IPS DF 6.9 (cell line): ENCODE measurements at regions not wholly inside any gene's neighbourhood (a gene's known extent, or its start where the extent isn't known, plus 50 kb on each side); places are given as distances from the start of the nearest gene placed in this dataset.
"Not testable (repeated sequence)": the region's sequence is repeated elsewhere in the genome, so short reads cannot be mapped to it uniquely, and the experiment has no call there.

ENCODE experiments used
- DNase-seq: peaks from one replicate; pipeline ENCODE4 v3.0.0-alpha.2; 2013; ENCODE audit warnings: low read depth, low spot score
- H3K27ac ChIP-seq: one replicate; pipeline ENCODE4 v1.5.1; 2013; ENCODE audit warnings: low read length, control low read depth
- H3K27me3 ChIP-seq: 2 replicates; pipeline ENCODE4 v1.6.1; 2013; ENCODE audit warnings: mild to moderate bottlenecking, low read length; ENCODE audit not compliant: control insufficient read depth, insufficient read depth
- H3K36me3 ChIP-seq: 2 replicates; pipeline ENCODE4 v1.6.1; 2013; ENCODE audit warnings: low read length; ENCODE audit not compliant: control insufficient read depth, insufficient read depth
- H3K4me1 ChIP-seq: 2 replicates; pipeline ENCODE4 v1.6.1; 2013; ENCODE audit warnings: low read length; ENCODE audit not compliant: control insufficient read depth, insufficient read depth
- H3K4me3 ChIP-seq: 2 replicates; pipeline ENCODE4 v1.5.1; 2013; ENCODE audit warnings: mild to moderate bottlenecking, low read length
- H3K9me3 ChIP-seq: 2 replicates; pipeline ENCODE4 v1.6.1; 2013; ENCODE audit warnings: low read length, inconsistent platforms; ENCODE audit not compliant: control insufficient read depth, insufficient read depth
- whole genome bisulfite sequencing: extraction: QIAGEN DNeasy Blood & Tissue Kit; methylation state at CpG from one replicate; pipeline ENCODE4 v1.1.7; 2013; ENCODE audit warnings: mixed read lengths, missing lambda C conversion rate; ENCODE audit not compliant: insufficient read length, insufficient coverage; 5-methylcytosine and 5-hydroxymethylcytosine counted together

DNA sequence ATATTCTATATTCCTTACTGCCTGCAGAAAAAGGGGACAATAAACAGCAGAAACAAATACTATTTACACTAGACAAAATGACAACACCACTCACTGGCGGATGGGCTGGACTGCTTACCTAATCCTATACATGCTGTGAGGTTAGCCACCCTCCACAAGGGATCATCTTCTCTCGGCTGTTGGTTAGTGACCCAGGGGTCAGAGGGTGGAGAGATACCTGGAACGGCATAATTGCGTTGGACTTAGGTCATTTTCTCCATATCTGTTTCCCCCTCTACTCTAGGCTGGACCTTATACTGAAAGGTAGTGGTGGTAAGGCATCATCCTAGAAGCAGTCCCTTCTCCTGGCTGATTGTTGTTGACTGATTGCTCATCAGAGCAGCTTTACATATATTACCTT is 286.8 kb upstream of the UGT8 start:
- no peak overlapping the region for H3K4me3 ChIP-seq
- H3K4me1 ChIP-seq, result no peaks in the 10 kb centered on the region; the same call in 1 of the 2 replicates
- no peaks in the 10 kb centered on the region for H3K27me3 ChIP-seq
- H3K9me3 ChIP-seq, result no peaks in the 10 kb centered on the region
- H3K36me3 ChIP-seq, result no peaks in the 10 kb centered on the region
- WGBS, result no CpG with 5 or more reads among the region's 4 CpGs
- DNase-seq, result no peak
- no peak overlapping the region for H3K27ac ChIP-seq

DNA sequence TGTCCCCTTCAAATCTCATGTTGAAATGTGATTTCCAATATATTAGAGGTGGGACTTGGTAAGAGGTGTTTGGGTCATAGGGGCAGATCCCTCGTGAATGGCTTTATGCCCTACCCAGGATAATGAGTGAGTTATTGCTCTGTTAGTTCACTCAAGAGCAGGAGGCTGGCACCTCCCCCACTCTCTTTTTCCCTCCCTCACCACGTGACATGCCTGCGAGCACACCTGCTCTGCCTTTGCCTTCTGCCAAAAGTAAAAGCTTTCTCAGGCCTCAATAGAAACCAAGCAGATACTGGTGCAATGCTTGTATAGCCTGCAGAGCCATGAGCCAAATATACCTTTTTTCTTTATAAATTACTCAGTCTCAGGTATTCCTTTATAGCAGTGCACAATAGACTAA is 286.3 kb upstream of the UGT8 start:
- H3K27ac ChIP-seq, result no peak overlapping the region
- WGBS, result no CpG with 5 or more reads among the region's 3 CpGs
- no peak for DNase-seq
- H3K9me3 ChIP-seq, result no peaks in the 10 kb centered on the region
- H3K4me1 ChIP-seq, result no peaks in the 10 kb centered on the region; the same call in 1 of the 2 replicates
- H3K4me3 ChIP-seq, result no peak overlapping the region
- H3K36me3 ChIP-seq, result no peaks in the 10 kb centered on the region
- H3K27me3 ChIP-seq, result no peaks in the 10 kb centered on the region

DNA sequence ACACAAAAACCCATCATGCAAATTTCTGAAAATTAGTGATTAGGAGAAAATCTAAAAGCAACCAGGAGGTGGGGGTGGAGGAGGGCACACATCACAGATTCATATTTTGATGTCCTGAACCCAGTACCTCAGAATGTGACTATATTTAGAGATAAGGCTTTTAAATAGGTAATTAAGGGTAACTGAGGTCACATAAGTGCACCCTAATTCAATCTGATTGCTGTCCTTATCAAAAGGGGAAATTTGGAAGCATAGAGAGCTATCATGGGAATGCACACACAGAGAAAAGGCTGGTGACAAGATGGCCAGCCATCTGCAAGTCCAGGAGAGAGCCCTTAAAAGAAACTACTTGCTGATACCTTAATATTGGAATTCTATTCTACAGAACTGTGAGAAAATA is 281.8 kb upstream of the UGT8 start:
- no peak overlapping the region for H3K27ac ChIP-seq
- no peaks in the 10 kb centered on the region for H3K36me3 ChIP-seq
- no peak for DNase-seq
- H3K27me3 ChIP-seq, result no peaks in the 10 kb centered on the region
- no peak overlapping the region for H3K4me3 ChIP-seq
- H3K4me1 ChIP-seq, result no peaks in the 10 kb centered on the region; the same call in 1 of the 2 replicates
- H3K9me3 ChIP-seq, result no peaks in the 10 kb centered on the region

DNA sequence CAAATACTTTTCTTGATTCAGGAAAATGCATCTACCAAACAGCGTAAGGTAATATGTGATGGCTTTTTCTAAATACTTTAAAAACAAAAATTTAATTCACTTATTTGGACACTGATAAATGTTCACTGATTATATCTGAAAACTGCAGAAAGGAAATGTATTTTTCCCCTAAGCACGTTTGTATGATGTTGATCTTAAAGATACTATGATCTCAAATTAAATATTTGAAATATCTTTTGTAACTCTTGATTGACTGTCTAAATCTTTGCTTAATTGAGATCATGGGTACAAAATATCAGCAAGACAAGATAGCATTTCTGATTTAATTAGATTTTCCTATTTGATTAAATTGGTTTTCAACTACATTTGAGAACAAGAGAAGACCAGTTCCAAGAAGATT is 281.0 kb upstream of the UGT8 start:
- no peak overlapping the region for H3K4me3 ChIP-seq
- H3K4me1 ChIP-seq, result no peaks in the 10 kb centered on the region
- H3K27me3 ChIP-seq, result no peaks in the 10 kb centered on the region
- no peak overlapping the region for H3K27ac ChIP-seq
- no peaks in the 10 kb centered on the region for H3K36me3 ChIP-seq
- no peaks in the 10 kb centered on the region for H3K9me3 ChIP-seq
- no peak for DNase-seq
- WGBS, result no CpG with 5 or more reads among the region's 2 CpGs

DNA sequence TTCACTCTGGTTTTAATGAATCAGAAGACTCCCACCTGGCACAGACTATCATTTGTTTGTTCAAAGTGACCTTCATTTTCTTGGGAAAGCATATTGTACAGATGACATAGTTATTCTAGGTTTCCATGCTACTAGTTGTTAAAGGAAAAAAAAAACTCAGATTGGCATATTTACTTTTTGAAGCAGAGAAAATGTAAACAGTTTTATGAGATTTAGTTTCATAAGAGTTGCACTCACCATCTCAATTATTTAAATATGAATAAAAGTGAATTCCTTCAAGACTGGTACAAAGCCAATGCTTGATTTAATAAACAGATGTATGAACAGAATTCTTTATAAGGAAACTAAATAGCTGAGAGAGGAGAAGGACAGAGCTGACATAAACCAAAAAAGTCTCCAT is 280.3 kb upstream of the UGT8 start:
- Histone ChIP-seq H3K27me3 (no peaks in the 10 kb centered on the region), H3K4me3 (no peak overlapping the region), H3K27ac (no peak overlapping the region), H3K36me3 (no peaks in the 10 kb centered on the region), H3K4me1 (no peaks in the 10 kb centered on the region), H3K9me3 (no peaks in the 10 kb centered on the region)
- DNase-seq, result no peak

DNA sequence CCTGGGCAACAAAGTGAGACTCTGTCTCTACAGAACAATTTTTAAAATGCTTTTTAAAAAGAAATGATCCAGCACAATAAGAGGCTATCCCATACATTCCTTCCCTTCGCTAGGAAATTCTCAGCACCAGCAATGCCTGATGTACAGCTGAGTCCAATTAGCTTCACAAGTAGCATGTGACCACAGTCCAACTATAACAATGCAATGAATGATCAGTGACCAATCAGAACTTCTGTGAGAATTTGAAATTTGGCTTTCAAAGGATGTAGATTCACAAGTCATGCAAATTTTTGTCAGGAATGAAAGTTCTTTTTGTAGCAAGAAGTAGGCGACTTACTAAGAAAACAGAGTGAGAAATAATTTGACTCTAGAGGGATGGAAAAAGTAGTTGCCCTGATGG is 278.5 kb upstream of the UGT8 start:
- no peaks in the 10 kb centered on the region for H3K36me3 ChIP-seq
- no peaks in the 10 kb centered on the region for H3K27me3 ChIP-seq
- WGBS, result no CpG with 5 or more reads among the region's 2 CpGs
- H3K9me3 ChIP-seq, result no peaks in the 10 kb centered on the region
- no peak overlapping the region for H3K4me3 ChIP-seq
- 0 out of 2 replicates have a peak, but pooled peaks cover 1% of the 10 kb centered on the region for H3K4me1 ChIP-seq
- no peak overlapping the region for H3K27ac ChIP-seq
- DNase-seq, result no peak

DNA sequence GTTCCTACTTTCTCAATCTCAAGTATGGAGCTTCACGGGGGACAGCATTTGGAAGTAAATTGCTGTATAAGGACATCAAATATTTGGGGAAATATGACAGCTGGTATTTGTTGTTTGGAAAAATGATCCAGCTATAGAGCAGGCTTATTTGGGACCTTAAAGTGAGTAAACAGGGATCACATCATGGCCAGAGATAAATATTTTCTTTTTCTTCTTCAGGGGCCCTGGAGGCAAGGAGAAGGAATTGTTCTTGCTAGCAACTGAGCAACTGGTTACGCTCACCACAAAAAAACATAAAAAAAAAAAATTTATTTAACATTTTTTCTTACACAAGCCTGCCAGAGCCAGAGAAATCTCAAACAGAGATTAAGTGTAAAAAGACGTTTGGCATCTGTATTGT is 277.2 kb upstream of the UGT8 start:
- no peak for DNase-seq
- H3K27ac ChIP-seq, result no peak overlapping the region
- H3K4me1 ChIP-seq, result 0 out of 2 replicates have a peak, but pooled peaks cover 1% of the 10 kb centered on the region
- H3K27me3 ChIP-seq, result no peaks in the 10 kb centered on the region
- H3K9me3 ChIP-seq, result no peaks in the 10 kb centered on the region
- no peak overlapping the region for H3K4me3 ChIP-seq
- no peaks in the 10 kb centered on the region for H3K36me3 ChIP-seq
- WGBS, result no CpG with 5 or more reads among the region's 3 CpGs

DNA sequence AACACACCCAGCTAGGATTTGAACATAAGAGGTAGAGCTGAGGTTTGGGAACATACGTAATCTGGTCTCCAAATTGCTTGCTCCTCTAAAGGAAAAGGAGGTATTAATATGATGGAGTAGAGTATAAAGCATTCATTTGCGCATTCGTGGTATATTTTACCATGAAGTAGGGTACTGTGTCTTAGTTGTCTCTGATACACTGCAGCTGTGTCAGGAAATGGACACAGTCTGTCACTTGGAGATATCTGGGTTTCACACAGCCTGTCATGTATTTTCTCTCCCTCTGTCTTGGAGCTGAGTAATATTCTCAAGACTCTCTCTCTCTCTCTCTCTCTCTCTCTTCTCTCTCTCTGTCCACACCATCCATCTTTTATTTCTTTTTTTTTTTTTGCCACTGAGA is 274.8 kb upstream of the UGT8 start:
- Histone ChIP-seq H3K4me1 (0 out of 2 replicates have a peak, but pooled peaks cover 1% of the 10 kb centered on the region), H3K9me3 (no peaks in the 10 kb centered on the region), H3K36me3 (no peaks in the 10 kb centered on the region), H3K27ac (no peak overlapping the region), H3K4me3 (no peak overlapping the region), H3K27me3 (no peaks in the 10 kb centered on the region)
- DNase-seq, result no peak
- WGBS, result no CpG with 5 or more reads among the region's 3 CpGs

DNA sequence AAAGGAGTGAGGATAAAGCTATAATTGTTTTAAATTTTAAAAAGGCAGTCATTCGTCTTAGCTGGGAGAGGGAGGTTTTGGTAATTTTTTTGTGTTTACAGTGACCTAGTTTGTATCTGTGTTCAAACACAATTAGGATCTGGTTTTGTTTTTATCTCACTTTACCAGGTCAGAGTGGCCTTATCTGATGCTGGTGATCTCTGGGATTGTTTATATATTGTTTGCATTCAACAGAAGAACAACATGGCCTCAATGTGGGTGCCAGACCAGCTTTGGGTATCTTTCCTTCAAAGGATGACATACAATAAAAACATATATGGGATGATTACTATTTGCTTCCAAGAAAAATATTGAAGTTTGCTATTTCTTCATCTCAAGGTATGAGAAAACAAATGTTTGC is 272.2 kb upstream of the UGT8 start:
- Histone ChIP-seq H3K27me3 (no peaks in the 10 kb centered on the region), H3K4me3 (no peak overlapping the region), H3K27ac (no peak overlapping the region), H3K36me3 (no peaks in the 10 kb centered on the region), H3K4me1 (0 out of 2 replicates have a peak, but pooled peaks cover 1% of the 10 kb centered on the region), H3K9me3 (no peaks in the 10 kb centered on the region)
- no peak for DNase-seq
- 100% methylated on average over 1 of the region's 1 CpG for WGBS

DNA sequence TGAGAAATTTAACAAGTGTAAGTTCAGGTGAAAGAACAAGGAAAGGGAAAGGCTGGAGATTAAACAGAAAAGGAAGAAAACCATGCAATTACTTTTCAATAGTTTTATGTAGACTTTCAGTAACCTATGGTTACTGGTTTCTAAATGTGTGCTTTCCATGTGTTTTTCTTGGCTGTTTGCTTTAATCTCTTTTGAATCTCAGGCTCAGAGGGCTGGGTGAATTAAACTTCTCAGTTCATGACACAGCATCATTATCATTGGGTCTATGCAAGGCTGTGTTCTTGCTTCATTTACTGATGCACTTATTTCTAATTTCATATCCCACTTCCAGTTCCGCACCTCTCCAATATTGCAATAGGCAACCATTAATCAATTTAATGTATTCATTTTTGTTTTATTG is 266.5 kb upstream of the UGT8 start:
- H3K36me3 ChIP-seq, result no peaks in the 10 kb centered on the region
- no peak overlapping the region for H3K27ac ChIP-seq
- H3K9me3 ChIP-seq, result no peaks in the 10 kb centered on the region
- H3K4me1 ChIP-seq, result no peaks in the 10 kb centered on the region
- H3K4me3 ChIP-seq, result no peak overlapping the region
- WGBS, result no CpG with 5 or more reads among the region's 1 CpG
- DNase-seq, result no peak
- H3K27me3 ChIP-seq, result no peaks in the 10 kb centered on the region

DNA sequence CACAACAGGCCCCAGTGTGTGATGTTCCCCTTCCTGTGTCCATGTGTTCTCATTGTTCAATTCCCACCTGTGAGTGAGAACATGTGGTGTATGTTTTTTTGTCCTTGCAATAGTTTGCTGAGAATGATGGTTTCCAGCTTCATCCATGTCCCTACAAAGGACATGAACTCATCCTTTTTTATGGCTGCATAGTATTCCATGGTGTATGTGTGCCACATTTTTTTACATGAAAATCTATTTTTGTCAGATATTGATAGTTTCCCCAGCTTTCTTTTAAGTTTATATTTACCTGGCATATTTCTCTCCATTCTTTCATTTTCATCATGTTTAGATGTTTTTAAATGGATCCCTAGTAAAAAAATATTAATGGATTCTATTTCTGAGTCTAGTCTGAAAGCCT is 264.2 kb upstream of the UGT8 start:
- H3K36me3 ChIP-seq, DNase-seq, H3K4me1 ChIP-seq, H3K27ac ChIP-seq, H3K27me3 ChIP-seq, H3K9me3 ChIP-seq, H3K4me3 ChIP-seq: not testable (repeated sequence)
